SK-N-MC (cell line): ENCODE measurements at regions not wholly inside any gene's neighbourhood (a gene's known extent, or its start where the extent isn't known, plus 50 kb on each side); places are given as distances from the start of the nearest gene placed in this dataset.

Experiments
- DNase-seq: peaks from one replicate; pipeline ENCODE4 v3.0.0-alpha.2; 2011; ENCODE audit warnings: low read depth, low spot score
- H3K27ac ChIP-seq: fragments of 200-600 bp; sonication (generic); 2 replicates; pipeline ENCODE4 v1.5.1; 2016; ENCODE audit warnings: mixed run types
- H3K36me3 ChIP-seq: fragments of 200-600 bp; sonication (generic); 2 replicates; pipeline ENCODE4 v1.6.1; 2017; ENCODE audit warnings: antibody characterized with exemption, low read length, mixed read lengths; ENCODE audit not compliant: insufficient read depth
- H3K4me3 ChIP-seq: fragments of 200-600 bp; sonication (generic); 2 replicates; pipeline ENCODE4 v1.5.1; 2016
- H3K9ac ChIP-seq: fragments of 200-600 bp; sonication (generic); 2 replicates; pipeline ENCODE4 v1.8.0; 2017; ENCODE audit warnings: mixed run types, mixed read lengths; ENCODE audit not compliant: insufficient read length
- H3K9me3 ChIP-seq: fragments of 200-600 bp; sonication (generic); 2 replicates; pipeline ENCODE4 v1.6.1; 2017; ENCODE audit warnings: low read depth, mild to moderate bottlenecking, antibody characterized with exemption, low read length, moderate library complexity, mixed read lengths
- EZH2 ChIP-seq: fragments of 200-600 bp; sonication (generic); IDR thresholded peaks from one replicate; pipeline ENCODE4 v1.6.1; 2017; ENCODE audit warnings: antibody characterized with exemption
- FOXP2 ChIP-seq: optimal IDR thresholded peaks from 2 replicates; pipeline ENCODE3; 2011; ENCODE audit warnings: mild to moderate bottlenecking, moderate library complexity; ENCODE audit not compliant: insufficient read depth; ENCODE audit errors: extremely low read length, control extremely low read depth
- POLR2AphosphoS5 ChIP-seq: IDR thresholded peaks from 2 replicates; pipeline ENCODE4 v1.6.1; 2012; ENCODE audit warnings: mild to moderate bottlenecking, low read depth, low read length, borderline replicate concordance

DNA sequence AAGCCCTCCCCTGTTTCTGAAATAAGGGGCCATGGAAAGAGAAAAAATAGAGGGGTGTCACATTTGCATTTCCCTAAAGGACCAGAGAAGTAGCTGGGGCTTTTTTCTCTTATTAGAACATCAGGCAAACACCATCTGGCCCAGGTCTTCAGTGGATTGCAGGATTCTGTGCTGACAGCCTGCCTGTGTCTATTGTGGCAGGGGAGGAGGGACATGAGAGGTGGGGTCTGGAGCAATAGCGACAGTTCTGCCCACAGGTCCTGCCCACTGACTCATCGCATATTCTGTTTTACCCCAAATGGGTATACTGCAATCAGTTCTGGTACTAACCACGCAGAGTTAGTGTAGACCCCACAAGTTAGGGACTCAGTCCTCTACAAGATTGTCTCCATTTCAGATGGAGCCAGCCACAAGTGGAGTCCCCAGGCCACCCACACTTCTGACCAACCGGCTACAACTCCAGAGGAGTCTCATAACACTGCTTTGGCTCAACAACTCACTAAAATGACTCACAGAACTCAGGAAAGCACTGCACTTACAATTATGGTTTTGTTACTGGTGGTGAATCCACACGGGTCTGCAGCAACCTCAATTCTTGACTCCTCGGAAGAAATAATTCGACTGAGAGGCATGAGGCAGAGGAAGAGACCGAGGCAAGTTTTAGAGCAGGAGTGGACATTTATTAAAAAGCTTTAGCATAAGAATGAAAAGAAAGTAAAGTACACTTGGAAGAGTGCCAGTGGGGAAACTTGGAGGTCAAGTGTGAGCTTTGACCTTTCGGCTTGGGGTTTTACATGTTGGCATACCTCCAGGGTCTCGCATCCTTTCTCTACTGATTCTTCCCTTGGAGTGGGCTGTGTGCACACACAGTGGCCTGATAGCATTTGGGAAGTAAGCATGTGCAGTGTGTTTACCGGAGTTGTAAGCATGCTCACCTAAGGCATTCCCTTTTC, 146.4 kb upstream of the SPATS2L start:
- no peaks in the 10 kb centered on the region for H3K36me3 ChIP-seq
- no peak overlapping the region for H3K27ac ChIP-seq
- no peaks in the 10 kb centered on the region for H3K9me3 ChIP-seq
- H3K4me3 ChIP-seq: no peak overlapping the region
- no peak for TF ChIP-seq POLR2AphosphoS5
- TF ChIP-seq FOXP2: no peak
- no peak for TF ChIP-seq EZH2
- DNase-seq: no peak
- no peak overlapping the region for H3K9ac ChIP-seq

DNA sequence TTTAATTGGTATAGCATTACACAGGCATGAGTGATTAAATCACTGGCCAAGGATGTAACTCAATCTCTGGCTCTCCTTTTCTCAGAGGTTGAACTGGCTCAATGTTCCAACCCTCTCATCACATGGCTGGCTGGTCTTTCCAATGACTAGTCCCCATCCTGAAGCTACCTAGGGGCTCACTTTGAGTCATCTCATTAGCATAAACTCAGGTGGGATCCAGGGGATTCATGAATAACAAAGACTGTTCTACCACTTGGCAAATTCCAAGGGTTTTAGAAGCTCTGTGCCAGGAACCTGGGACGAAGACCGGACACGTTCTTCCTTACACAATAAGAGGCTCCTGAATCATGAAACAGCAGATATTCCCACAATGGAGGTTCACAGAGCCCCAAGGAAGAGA, 145.0 kb upstream of the SPATS2L start:
- H3K9ac ChIP-seq: no peak overlapping the region
- no peak overlapping the region for H3K27ac ChIP-seq
- H3K36me3 ChIP-seq: no peaks in the 10 kb centered on the region
- no peak overlapping the region for H3K4me3 ChIP-seq
- no peaks in the 10 kb centered on the region for H3K9me3 ChIP-seq
- DNase-seq: no peak
- TF ChIP-seq POLR2AphosphoS5 (no peak), FOXP2 (no peak), EZH2 (no peak)

DNA sequence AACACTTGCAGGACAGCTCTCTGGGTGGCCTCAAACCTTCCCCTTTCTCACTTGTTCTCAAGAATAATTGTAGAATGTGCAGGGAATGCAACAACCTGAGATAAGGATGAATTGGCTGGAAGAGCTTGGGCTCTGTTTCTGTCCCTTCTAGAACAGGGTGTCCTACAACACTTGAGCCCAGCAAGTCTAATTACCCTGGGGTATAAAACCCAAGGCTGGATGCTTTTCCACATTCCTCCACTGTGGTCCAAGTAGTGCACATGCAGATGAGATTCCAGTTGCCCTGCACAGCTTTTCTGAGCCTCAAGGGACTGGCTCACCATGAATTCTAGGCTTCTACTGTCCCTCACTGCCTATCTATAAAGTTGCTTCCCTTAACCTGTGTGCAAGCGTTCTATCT, 140.8 kb upstream of the SPATS2L start:
- TF ChIP-seq EZH2 (no peak), FOXP2 (no peak), POLR2AphosphoS5 (no peak)
- Histone ChIP-seq H3K9me3 (no peaks in the 10 kb centered on the region), H3K9ac (no peak overlapping the region), H3K4me3 (no peak overlapping the region), H3K36me3 (no peaks in the 10 kb centered on the region), H3K27ac (no peak overlapping the region)
- no peak for DNase-seq

- H3K36me3 ChIP-seq: no peaks in the 10 kb centered on the region
- H3K27ac ChIP-seq: no peak overlapping the region
- DNase-seq: no peak
- no peaks in the 10 kb centered on the region for H3K9me3 ChIP-seq
- H3K9ac ChIP-seq: no peak overlapping the region
- TF ChIP-seq FOXP2 (no peak), EZH2 (no peak), POLR2AphosphoS5 (no peak)
- H3K4me3 ChIP-seq: no peak overlapping the region
Measured at GRCh38 chr2:200168641-200169555, 137.6 kb upstream of the SPATS2L start.

- H3K9ac ChIP-seq: no peak overlapping the region
- H3K27ac ChIP-seq: no peak overlapping the region
- H3K4me3 ChIP-seq: no peak overlapping the region
Measured at GRCh38 chr2:200170221-200170620, 136.3 kb upstream of the SPATS2L start.

DNA sequence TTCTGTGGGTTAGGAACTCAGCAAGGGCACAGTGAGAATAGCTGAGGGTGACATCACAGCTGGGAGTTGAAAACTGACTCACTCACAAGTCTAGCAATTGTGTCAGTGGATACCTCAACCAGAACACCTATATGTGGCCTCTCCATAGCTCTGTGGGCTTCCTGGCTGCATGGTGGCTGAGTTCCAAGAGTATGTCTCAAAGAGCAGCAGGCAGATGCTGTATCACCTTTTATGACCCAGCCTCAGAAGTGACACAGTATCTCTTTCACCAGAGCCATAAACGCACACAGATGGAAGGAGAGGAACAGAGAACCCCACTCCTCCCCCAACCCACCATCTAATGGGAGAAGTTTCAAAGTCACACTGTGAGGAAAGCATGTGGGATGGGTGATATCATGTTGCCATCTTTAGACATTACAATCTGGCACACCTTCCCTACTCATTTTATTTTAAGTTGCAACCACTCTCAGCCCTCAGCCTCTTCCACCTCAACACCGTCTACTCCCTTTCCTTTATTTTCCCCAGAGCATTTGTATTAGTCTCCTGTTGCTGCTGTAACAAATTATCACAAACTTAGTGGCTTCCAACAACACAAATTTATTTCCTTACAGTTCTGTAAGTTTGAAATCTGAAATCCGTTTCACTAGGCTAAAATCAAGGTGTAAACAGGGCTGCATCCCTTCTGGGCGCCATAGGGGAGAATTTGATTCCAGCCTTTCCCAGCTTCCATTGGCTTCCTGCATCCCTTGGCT, 134.6 kb upstream of the SPATS2L start:
- TF ChIP-seq FOXP2: no peak
- TF ChIP-seq POLR2AphosphoS5: no peak
- TF ChIP-seq EZH2: no peak
- no peak overlapping the region for H3K9ac ChIP-seq
- DNase-seq: no peak
- H3K4me3 ChIP-seq: no peak overlapping the region
- no peak overlapping the region for H3K27ac ChIP-seq
- no peaks in the 10 kb centered on the region for H3K36me3 ChIP-seq
- H3K9me3 ChIP-seq: no peaks in the 10 kb centered on the region

More at GRCh38 chr2:200170221-200170620, 136.3 kb upstream of the SPATS2L start:
- Histone ChIP-seq H3K36me3 (no peaks in the 10 kb centered on the region), H3K9me3 (no peaks in the 10 kb centered on the region)
- TF ChIP-seq FOXP2 (no peak), POLR2AphosphoS5 (no peak), EZH2 (no peak)
- DNase-seq: no peak

DNA sequence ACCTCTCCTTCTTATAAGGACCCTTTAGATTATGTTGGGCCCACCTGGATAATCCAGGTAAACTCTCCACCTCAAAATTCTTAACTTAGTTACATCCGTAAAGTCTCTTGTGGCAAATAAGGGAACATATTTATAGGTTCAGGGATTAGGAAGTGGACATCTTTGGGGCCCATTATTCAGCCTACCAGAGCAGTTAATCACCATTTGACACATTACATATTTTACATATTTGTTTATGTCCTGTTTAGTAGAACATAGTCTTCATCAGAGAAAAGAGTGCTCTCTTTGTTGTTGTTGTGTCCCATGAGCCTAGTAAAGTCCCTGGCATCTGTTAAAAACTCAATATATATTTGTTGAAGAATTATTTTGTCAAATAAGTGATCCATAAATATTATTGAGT, 134.0 kb upstream of the SPATS2L start:
- TF ChIP-seq FOXP2 (no peak), EZH2 (no peak), POLR2AphosphoS5 (no peak)
- no peak overlapping the region for H3K27ac ChIP-seq
- no peak overlapping the region for H3K4me3 ChIP-seq
- no peaks in the 10 kb centered on the region for H3K9me3 ChIP-seq
- DNase-seq: no peak
- H3K9ac ChIP-seq: no peak overlapping the region
- no peaks in the 10 kb centered on the region for H3K36me3 ChIP-seq

DNA sequence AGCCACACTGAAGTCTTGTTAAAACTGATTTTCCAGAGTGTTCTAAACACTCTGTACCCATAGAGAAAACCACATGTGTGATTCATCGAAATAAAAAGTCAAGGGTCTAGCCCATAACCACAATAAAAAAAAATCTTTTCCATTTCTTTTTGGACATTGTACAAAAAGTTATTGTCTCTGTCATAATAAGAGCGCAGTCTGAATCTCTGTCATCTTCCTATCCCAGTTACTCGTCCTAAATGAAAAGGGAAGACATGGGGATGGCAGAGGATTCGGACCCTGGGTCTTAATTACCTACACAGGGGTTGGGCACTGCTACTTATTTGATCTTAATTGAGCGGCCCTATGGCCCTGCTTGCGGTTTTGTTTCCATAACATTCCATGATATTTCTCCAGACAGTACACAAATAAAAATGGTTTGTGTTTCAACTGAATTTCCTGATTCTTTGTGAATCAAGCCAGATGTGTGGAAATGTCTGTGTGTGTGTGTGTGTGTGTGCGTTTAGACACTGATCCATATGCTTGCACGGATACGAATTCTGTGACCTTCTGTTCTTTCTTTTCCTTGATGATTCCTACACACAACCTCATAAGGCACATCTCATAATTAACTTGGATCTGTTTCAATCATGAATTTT, 133.4 kb upstream of the SPATS2L start:
- TF ChIP-seq POLR2AphosphoS5 (no peak), FOXP2 (no peak), EZH2 (no peak)
- no peak for DNase-seq
- Histone ChIP-seq H3K9ac (no peak overlapping the region), H3K4me3 (no peak overlapping the region), H3K27ac (no peak overlapping the region), H3K36me3 (no peaks in the 10 kb centered on the region), H3K9me3 (no peaks in the 10 kb centered on the region)
